ENCODE measurements at regions not wholly inside any gene's neighbourhood (a gene's known extent, or its start where the extent isn't known, plus 50 kb on each side); places are given as distances from the start of the nearest gene placed in this dataset.

GRCh38 chr3:81289676-81290075 is 471.8 kb downstream of the GBE1 start:
- H3K9me3 ChIP-seq (ENCODE audit: control insufficient read depth, insufficient read depth, low read length), result no peaks in the 10 kb centered on the region
- no peak overlapping the region for H3K27ac ChIP-seq (ENCODE audit: low read depth, low read length)
- no peaks in the 10 kb centered on the region for H3K4me1 ChIP-seq (ENCODE audit: control insufficient read depth, insufficient read depth, low read length)
- H3K27me3 ChIP-seq (ENCODE audit: control insufficient read depth, insufficient read depth, low read length), result no peaks in the 10 kb centered on the region
- H3K36me3 ChIP-seq (ENCODE audit: control insufficient read depth, insufficient read depth, low read length), result no peaks in the 10 kb centered on the region
- H3K4me3 ChIP-seq (ENCODE audit: low read depth, low read length), result no peak overlapping the region
- no peak overlapping the region for H3K9ac ChIP-seq (ENCODE audit: low read depth, low read length)

GRCh38 chr3:81279481-81280379 is 481.7 kb downstream of the GBE1 start:
- Histone ChIP-seq H3K36me3 (ENCODE audit: control insufficient read depth, insufficient read depth, low read length) (no peaks in the 10 kb centered on the region), H3K9me3 (ENCODE audit: control insufficient read depth, insufficient read depth, low read length) (no peaks in the 10 kb centered on the region), H3K27me3 (ENCODE audit: control insufficient read depth, insufficient read depth, low read length) (no peaks in the 10 kb centered on the region), H3K27ac (ENCODE audit: low read depth, low read length) (peak overlapping the region; percentile 62), H3K4me1 (ENCODE audit: control insufficient read depth, insufficient read depth, low read length) (peaks cover 11% of the 10 kb centered on the region), H3K9ac (ENCODE audit: low read depth, low read length) (no peak overlapping the region), H3K4me3 (ENCODE audit: low read depth, low read length) (no peak overlapping the region; the same call in 1 of the 2 replicates)

GRCh38 chr3:81277853-81278252 is 483.6 kb downstream of the GBE1 start:
- no peaks in the 10 kb centered on the region for H3K36me3 ChIP-seq (ENCODE audit: control insufficient read depth, insufficient read depth, low read length)
- H3K9me3 ChIP-seq (ENCODE audit: control insufficient read depth, insufficient read depth, low read length), result no peaks in the 10 kb centered on the region
- H3K9ac ChIP-seq (ENCODE audit: low read depth, low read length), result no peak overlapping the region
- H3K4me3 ChIP-seq (ENCODE audit: low read depth, low read length), result no peak overlapping the region
- no peak overlapping the region for H3K27ac ChIP-seq (ENCODE audit: low read depth, low read length)
- H3K4me1 ChIP-seq (ENCODE audit: control insufficient read depth, insufficient read depth, low read length), result peaks cover 11% of the 10 kb centered on the region
- no peaks in the 10 kb centered on the region for H3K27me3 ChIP-seq (ENCODE audit: control insufficient read depth, insufficient read depth, low read length)

DNA sequence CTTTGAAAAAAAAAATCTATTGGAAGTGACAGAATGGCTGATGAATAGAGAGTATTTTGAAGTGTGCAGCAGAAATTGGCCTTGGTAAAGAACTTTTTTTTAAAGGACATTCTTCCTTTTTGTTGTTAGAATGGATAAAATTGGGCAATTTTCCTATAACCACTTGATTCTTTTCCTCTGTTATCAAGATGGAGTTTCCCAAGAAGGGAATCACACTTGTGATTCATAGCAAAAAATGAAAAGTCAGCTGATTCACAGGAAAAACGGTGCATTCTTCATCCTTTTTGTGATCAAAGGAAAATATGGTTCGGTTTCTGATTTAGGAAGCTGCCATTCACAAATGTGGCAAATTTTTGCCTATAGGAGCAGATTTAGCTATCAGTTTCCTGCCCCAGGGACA is 486.8 kb downstream of the GBE1 start:
- peaks cover 4% of the 10 kb centered on the region for H3K4me1 ChIP-seq (ENCODE audit: control insufficient read depth, insufficient read depth, low read length)
- H3K36me3 ChIP-seq (ENCODE audit: control insufficient read depth, insufficient read depth, low read length), result no peaks in the 10 kb centered on the region
- H3K9me3 ChIP-seq (ENCODE audit: control insufficient read depth, insufficient read depth, low read length), result no peaks in the 10 kb centered on the region
- H3K9ac ChIP-seq (ENCODE audit: low read depth, low read length), result no peak overlapping the region
- no peaks in the 10 kb centered on the region for H3K27me3 ChIP-seq (ENCODE audit: control insufficient read depth, insufficient read depth, low read length)
- H3K4me3 ChIP-seq (ENCODE audit: low read depth, low read length), result no peak overlapping the region
- H3K27ac ChIP-seq (ENCODE audit: low read depth, low read length), result no peak overlapping the region

GRCh38 chr3:81270603-81271379 is 490.7 kb downstream of the GBE1 start:
- Histone ChIP-seq H3K9me3 (ENCODE audit: control insufficient read depth, insufficient read depth, low read length) (no peaks in the 10 kb centered on the region), H3K9ac (ENCODE audit: low read depth, low read length) (no peak overlapping the region), H3K27me3 (ENCODE audit: control insufficient read depth, insufficient read depth, low read length) (no peaks in the 10 kb centered on the region), H3K27ac (ENCODE audit: low read depth, low read length) (no peak overlapping the region), H3K4me3 (ENCODE audit: low read depth, low read length) (no peak overlapping the region), H3K4me1 (ENCODE audit: control insufficient read depth, insufficient read depth, low read length) (no peaks in the 10 kb centered on the region), H3K36me3 (ENCODE audit: control insufficient read depth, insufficient read depth, low read length) (no peaks in the 10 kb centered on the region)

DNA sequence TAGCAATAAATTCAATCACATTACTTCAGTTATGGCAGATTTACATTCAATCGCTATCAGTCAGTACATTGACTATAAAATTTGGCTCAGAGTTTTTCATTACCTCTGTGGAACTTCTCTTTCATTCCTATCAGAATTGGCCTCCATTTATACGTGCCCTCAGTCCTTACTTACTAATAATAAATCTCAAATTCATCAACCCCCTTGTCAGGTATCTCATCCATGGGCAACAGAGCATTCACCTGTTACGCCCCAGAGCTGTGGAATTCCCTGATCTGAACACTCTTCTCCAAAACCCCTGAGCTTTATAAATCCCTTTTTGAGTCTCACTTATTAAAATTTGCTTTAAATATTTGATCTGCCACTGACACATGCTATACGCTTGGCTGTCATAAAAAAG is 492.9 kb downstream of the GBE1 start:
- Histone ChIP-seq H3K4me3 (ENCODE audit: low read depth, low read length) (no peak overlapping the region), H3K4me1 (ENCODE audit: control insufficient read depth, insufficient read depth, low read length) (no peaks in the 10 kb centered on the region; the same call in 1 of the 2 replicates), H3K27ac (ENCODE audit: low read depth, low read length) (no peak overlapping the region), H3K36me3 (ENCODE audit: control insufficient read depth, insufficient read depth, low read length) (no peaks in the 10 kb centered on the region), H3K9ac (ENCODE audit: low read depth, low read length) (no peak overlapping the region), H3K27me3 (ENCODE audit: control insufficient read depth, insufficient read depth, low read length) (no peaks in the 10 kb centered on the region), H3K9me3 (ENCODE audit: control insufficient read depth, insufficient read depth, low read length) (no peaks in the 10 kb centered on the region)

DNA sequence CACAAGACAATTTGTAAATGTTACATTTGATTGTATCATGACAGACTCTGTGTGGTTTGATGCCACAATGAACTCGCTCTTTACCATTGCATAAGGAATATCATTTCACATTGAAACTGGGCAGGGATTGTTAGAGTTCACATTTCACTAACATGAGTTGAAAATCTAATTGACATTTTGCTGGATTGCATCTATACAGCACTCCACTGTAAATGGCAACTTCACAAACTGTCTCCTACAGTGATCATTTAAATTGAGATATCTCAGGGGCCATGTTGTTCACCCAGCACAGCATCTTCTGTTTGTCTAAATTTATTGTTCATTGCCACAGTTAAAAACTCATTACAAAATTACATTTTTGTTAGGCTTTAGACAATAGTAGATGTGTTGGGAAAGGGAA is 499.4 kb downstream of the GBE1 start:
- Histone ChIP-seq H3K9me3 (ENCODE audit: control insufficient read depth, insufficient read depth, low read length) (no peaks in the 10 kb centered on the region), H3K27me3 (ENCODE audit: control insufficient read depth, insufficient read depth, low read length) (no peaks in the 10 kb centered on the region), H3K4me3 (ENCODE audit: low read depth, low read length) (no peak overlapping the region), H3K36me3 (ENCODE audit: control insufficient read depth, insufficient read depth, low read length) (no peaks in the 10 kb centered on the region), H3K9ac (ENCODE audit: low read depth, low read length) (no peak overlapping the region), H3K4me1 (ENCODE audit: control insufficient read depth, insufficient read depth, low read length) (no peaks in the 10 kb centered on the region; the same call in 1 of the 2 replicates), H3K27ac (ENCODE audit: low read depth, low read length) (no peak overlapping the region)

GRCh38 chr3:81255463-81255862 is 506.0 kb downstream of the GBE1 start:
- Histone ChIP-seq H3K36me3 (ENCODE audit: control insufficient read depth, insufficient read depth, low read length) (no peaks in the 10 kb centered on the region), H3K27ac (ENCODE audit: low read depth, low read length) (no peak overlapping the region), H3K4me3 (ENCODE audit: low read depth, low read length) (no peak overlapping the region), H3K27me3 (ENCODE audit: control insufficient read depth, insufficient read depth, low read length) (no peaks in the 10 kb centered on the region), H3K9me3 (ENCODE audit: control insufficient read depth, insufficient read depth, low read length) (no peaks in the 10 kb centered on the region), H3K9ac (ENCODE audit: low read depth, low read length) (no peak overlapping the region), H3K4me1 (ENCODE audit: control insufficient read depth, insufficient read depth, low read length) (no peaks in the 10 kb centered on the region)

DNA sequence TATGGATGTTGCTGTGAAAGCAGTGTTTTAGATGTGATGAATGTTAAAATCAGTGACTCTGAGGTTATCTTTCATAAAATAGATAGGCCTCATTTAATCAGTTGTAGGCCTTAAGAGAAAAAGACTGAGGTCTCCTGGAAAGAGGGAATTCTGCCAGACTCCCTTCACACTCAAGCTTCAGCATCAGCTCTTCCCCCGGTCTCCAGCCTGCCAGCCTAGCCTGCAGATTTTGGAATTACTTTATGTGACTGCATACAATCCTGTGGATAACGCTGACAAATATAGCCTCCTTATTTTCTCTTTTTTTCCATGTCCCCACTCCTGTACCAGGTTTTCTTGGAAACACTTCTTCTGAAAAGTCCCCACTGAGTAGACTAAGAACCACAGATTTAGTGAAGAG is 510.3 kb downstream of the GBE1 start:
- Histone ChIP-seq H3K4me1 (ENCODE audit: control insufficient read depth, insufficient read depth, low read length) (peaks cover 6% of the 10 kb centered on the region), H3K27ac (ENCODE audit: low read depth, low read length) (no peak overlapping the region), H3K4me3 (ENCODE audit: low read depth, low read length) (no peak overlapping the region), H3K9ac (ENCODE audit: low read depth, low read length) (no peak overlapping the region), H3K27me3 (ENCODE audit: control insufficient read depth, insufficient read depth, low read length) (no peaks in the 10 kb centered on the region), H3K9me3 (ENCODE audit: control insufficient read depth, insufficient read depth, low read length) (no peaks in the 10 kb centered on the region), H3K36me3 (ENCODE audit: control insufficient read depth, insufficient read depth, low read length) (no peaks in the 10 kb centered on the region)

- no peak overlapping the region for H3K9ac ChIP-seq (ENCODE audit: low read depth, low read length)
- peak overlapping the region; percentile 8 for H3K27ac ChIP-seq (ENCODE audit: low read depth, low read length)
- H3K36me3 ChIP-seq (ENCODE audit: control insufficient read depth, insufficient read depth, low read length), result no peaks in the 10 kb centered on the region
- H3K9me3 ChIP-seq (ENCODE audit: control insufficient read depth, insufficient read depth, low read length), result no peaks in the 10 kb centered on the region
- no peaks in the 10 kb centered on the region for H3K27me3 ChIP-seq (ENCODE audit: control insufficient read depth, insufficient read depth, low read length)
- peaks cover 6% of the 10 kb centered on the region for H3K4me1 ChIP-seq (ENCODE audit: control insufficient read depth, insufficient read depth, low read length)
- no peak overlapping the region for H3K4me3 ChIP-seq (ENCODE audit: low read depth, low read length)
Observed at GRCh38 chr3:81249540-81250029, 511.9 kb downstream of the GBE1 start.

DNA sequence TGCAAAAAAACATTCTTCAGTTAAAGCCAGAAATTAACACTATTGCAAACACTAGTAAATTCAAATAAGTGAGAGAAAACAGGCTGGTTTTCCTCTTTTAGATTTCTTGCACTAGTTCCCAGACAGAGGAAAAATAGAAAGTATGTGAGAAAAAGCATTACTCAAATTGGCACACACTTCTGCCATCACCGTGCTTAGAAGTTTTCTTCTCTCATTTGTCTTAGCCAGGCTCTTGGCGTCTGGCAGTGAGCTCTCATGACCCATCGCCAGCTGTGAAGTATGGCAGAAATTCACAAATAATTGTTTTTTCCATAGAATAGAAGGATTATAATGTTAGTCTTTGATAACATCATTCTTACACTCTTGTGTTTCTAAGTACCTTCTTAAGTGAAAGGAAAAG is 515.9 kb downstream of the GBE1 start:
- H3K36me3 ChIP-seq (ENCODE audit: control insufficient read depth, insufficient read depth, low read length), result no peaks in the 10 kb centered on the region
- no peaks in the 10 kb centered on the region for H3K9me3 ChIP-seq (ENCODE audit: control insufficient read depth, insufficient read depth, low read length)
- H3K4me1 ChIP-seq (ENCODE audit: control insufficient read depth, insufficient read depth, low read length), result peaks cover 6% of the 10 kb centered on the region
- H3K4me3 ChIP-seq (ENCODE audit: low read depth, low read length), result no peak overlapping the region
- H3K27me3 ChIP-seq (ENCODE audit: control insufficient read depth, insufficient read depth, low read length), result no peaks in the 10 kb centered on the region
- H3K27ac ChIP-seq (ENCODE audit: low read depth, low read length), result no peak overlapping the region
- no peak overlapping the region for H3K9ac ChIP-seq (ENCODE audit: low read depth, low read length)
